Mononuclear cell (primary cell): ENCODE measurements at regions not wholly inside any gene's neighbourhood (a gene's known extent, or its start where the extent isn't known, plus 50 kb on each side); places are given as distances from the start of the nearest gene placed in this dataset.

ENCODE experiments used
- H3K27me3 ChIP-seq: 2 replicates; pipeline ENCODE4 v1.6.0; 2011; ENCODE audit warnings: low read length, control low read depth; ENCODE audit not compliant: insufficient read depth
- H3K4me1 ChIP-seq: 2 replicates; pipeline ENCODE4 v1.5.1; 2011; ENCODE audit warnings: mild to moderate bottlenecking, low read length, control low read depth; ENCODE audit not compliant: insufficient read depth
- H3K4me3 ChIP-seq: 2 replicates; pipeline ENCODE4 v1.5.1; 2011; ENCODE audit warnings: mild to moderate bottlenecking, low read length, moderate library complexity
- H3K9me3 ChIP-seq: 2 replicates; pipeline ENCODE4 v1.5.1; 2011; ENCODE audit warnings: low read depth, mild to moderate bottlenecking, control low read depth, low read length

DNA sequence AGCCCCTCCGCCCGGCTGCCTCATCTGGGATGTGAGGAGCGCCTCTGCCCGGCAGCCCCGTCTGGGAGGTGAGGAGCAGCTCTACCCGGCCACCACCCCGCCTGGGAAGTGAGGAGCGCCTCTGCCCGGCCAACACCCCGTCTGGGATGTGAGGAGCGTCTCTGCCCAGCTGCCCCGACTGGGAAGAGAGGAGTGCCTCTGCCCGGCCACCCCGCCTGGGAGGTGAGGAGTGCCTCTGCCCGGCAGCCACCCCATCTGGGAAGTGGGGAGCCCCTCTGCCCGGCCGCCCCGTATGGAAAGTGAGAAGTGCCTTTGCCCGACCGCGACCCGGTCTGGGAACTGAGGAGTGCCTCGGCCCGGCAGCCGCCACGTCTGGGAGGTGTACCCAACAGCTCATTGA lies 74.3 kb upstream of the TNIP3 start:
- H3K4me3 ChIP-seq, result no peak overlapping the region
- H3K9me3 ChIP-seq, result no peaks in the 10 kb centered on the region
- H3K27me3 ChIP-seq, result no peaks in the 10 kb centered on the region
- no peaks in the 10 kb centered on the region for H3K4me1 ChIP-seq

DNA sequence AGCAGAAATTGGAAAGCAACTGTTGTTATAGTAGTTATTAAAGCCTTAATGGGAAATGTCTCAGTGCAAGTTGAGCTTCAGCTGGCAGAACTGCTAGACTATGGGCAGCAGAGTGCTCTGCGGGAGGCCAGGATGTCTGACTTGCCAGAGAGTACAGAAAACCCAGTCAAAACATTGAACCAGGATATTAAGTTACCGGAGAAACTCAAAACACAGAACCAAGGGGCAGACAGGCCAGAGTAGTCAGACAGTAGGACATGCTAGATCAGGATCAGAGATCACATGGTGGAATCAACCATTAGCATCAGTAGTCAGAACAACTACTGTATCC lies 72.9 kb upstream of the TNIP3 start:
- Histone ChIP-seq H3K9me3 (no peaks in the 10 kb centered on the region), H3K27me3 (no peaks in the 10 kb centered on the region), H3K4me3 (no peak overlapping the region), H3K4me1 (no peaks in the 10 kb centered on the region)

DNA sequence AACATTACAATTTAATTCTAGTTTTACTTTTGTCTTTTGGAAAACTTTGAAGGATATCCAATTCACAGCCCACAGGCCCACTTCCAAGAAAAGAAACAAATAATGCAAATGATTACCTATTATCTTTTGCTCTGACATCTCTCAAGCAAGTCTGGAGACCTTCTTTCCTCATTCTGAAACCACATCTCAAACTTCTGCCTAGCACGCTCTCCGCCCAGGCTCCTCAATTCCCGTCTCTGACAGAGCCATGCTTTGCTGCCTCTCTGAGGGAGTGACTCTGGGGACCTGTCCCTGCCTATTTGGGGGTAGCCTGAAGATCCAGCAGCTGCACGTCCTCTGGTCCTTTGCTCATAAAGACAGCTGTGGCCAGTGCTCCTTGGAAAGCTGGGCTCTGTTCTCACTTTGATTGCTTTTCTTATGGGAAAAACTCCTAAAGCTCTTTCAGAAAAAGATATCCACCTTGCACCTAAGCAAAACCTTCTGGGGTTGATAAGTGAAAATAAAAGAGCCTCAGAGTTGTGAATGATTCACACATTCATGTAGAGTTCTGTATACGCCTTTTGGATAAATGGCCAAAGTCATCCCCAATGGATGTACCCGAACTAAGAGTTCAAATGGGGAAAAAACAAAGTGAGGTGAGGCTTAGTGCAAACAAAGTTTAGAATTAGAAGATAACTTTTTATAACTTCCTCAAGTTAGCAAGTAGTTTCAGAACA lies 72.4 kb upstream of the TNIP3 start:
- no peaks in the 10 kb centered on the region for H3K4me1 ChIP-seq
- no peaks in the 10 kb centered on the region for H3K9me3 ChIP-seq
- H3K4me3 ChIP-seq, result no peak overlapping the region
- H3K27me3 ChIP-seq, result no peaks in the 10 kb centered on the region

DNA sequence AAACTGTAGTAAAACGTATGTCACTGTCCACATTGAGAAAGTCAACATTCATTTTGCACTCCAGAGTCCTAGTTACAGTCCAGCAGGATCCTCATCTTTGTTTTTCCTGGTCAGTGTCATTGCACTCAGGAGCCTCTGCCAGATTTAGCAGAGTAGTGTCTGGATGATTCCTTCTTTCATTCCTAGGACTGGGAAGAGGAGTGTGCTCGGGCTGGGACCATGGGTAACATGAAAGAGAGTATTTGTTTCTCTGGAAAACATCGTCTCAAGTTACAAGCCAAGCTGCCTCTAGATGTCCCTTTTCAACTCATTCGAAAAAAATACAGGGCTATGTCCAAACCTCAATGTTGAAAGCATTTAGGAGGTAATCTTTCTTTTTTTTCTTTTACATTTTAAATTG lies 69.9 kb upstream of the TNIP3 start:
- Histone ChIP-seq H3K4me1 (no peaks in the 10 kb centered on the region), H3K9me3 (no peaks in the 10 kb centered on the region), H3K27me3 (no peaks in the 10 kb centered on the region), H3K4me3 (no peak overlapping the region)

GRCh38 chr4:121229993-121230392 lies 65.9 kb upstream of the TNIP3 start:
- Histone ChIP-seq H3K4me3 (no peak overlapping the region), H3K4me1 (no peaks in the 10 kb centered on the region), H3K27me3 (no peaks in the 10 kb centered on the region), H3K9me3 (no peaks in the 10 kb centered on the region)

- H3K4me1 ChIP-seq, result no peaks in the 10 kb centered on the region
- H3K4me3 ChIP-seq, result no peak overlapping the region
- no peaks in the 10 kb centered on the region for H3K27me3 ChIP-seq
- H3K9me3 ChIP-seq, result no peaks in the 10 kb centered on the region
Measured at GRCh38 chr4:121228848-121229247, 64.7 kb upstream of the TNIP3 start.

GRCh38 chr4:121227341-121227792 lies 63.2 kb upstream of the TNIP3 start:
- H3K27me3 ChIP-seq, result no peaks in the 10 kb centered on the region
- H3K4me3 ChIP-seq, result no peak overlapping the region
- no peaks in the 10 kb centered on the region for H3K4me1 ChIP-seq
- H3K9me3 ChIP-seq, result no peaks in the 10 kb centered on the region

DNA sequence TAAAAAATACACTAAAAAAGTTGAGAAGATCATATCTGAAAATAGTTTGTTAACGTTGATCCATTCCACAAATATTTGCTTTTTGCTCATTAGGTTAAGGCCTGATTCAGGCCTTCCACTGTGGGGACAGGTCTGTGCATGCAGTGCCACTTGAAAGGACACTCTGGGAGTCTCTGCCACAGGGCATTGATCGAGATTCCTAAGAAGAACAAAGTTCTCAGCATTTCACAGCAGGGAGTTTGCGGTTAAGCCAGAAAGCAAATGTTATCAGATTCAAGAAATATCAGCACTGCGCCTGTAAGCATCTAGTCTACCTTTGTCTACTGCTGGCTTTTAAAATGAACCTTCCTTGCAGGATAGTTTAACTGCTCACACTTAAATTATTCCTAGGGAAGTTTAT lies 62.2 kb upstream of the TNIP3 start:
- no peak overlapping the region for H3K4me3 ChIP-seq
- no peaks in the 10 kb centered on the region for H3K9me3 ChIP-seq
- no peaks in the 10 kb centered on the region for H3K27me3 ChIP-seq
- no peaks in the 10 kb centered on the region for H3K4me1 ChIP-seq

DNA sequence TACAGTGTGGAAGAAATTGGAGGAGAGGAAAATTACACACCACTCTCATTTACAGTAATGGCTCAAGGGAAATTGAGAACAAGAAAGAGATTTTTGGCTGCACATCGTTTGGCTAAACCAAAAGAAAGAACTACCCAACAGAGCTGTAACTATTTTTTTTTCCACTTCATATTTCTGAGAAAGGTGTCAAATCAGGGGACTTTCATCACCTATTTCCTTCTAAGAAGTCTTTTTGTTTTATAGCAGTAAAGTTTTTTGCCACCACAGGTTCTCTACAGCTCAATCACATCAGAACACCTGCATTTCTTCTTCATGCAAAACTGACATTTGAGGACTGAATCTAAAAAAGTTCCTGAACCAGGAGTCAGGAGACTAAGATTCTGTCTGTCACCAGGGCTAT lies 57.5 kb upstream of the TNIP3 start:
- Histone ChIP-seq H3K27me3 (no peaks in the 10 kb centered on the region), H3K4me3 (no peak overlapping the region), H3K4me1 (no peaks in the 10 kb centered on the region)

DNA sequence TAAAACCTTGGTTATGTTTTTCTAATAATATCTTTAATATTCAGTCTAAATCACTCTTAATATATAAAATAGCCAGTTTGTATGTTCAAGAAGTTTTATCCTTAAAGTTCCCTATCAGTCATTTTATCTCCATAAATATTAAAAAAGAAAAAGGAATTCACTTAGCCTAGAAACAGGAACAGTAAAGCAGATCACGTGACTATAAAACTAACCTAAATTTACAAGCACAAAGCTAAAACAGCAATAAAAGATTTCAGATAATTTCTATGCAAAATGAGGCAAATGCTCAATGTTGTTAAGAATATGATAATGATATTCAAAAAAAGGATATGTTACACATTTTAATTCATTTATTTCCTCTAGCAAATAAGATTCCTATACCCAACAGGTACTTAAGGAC lies 57.1 kb upstream of the TNIP3 start:
- no peaks in the 10 kb centered on the region for H3K9me3 ChIP-seq
- H3K4me3 ChIP-seq, result no peak overlapping the region
- no peaks in the 10 kb centered on the region for H3K27me3 ChIP-seq
- H3K4me1 ChIP-seq, result no peaks in the 10 kb centered on the region

More for the DNA sequence above, 57.5 kb upstream of the TNIP3 start:
- H3K9me3 ChIP-seq, result no peaks in the 10 kb centered on the region

DNA sequence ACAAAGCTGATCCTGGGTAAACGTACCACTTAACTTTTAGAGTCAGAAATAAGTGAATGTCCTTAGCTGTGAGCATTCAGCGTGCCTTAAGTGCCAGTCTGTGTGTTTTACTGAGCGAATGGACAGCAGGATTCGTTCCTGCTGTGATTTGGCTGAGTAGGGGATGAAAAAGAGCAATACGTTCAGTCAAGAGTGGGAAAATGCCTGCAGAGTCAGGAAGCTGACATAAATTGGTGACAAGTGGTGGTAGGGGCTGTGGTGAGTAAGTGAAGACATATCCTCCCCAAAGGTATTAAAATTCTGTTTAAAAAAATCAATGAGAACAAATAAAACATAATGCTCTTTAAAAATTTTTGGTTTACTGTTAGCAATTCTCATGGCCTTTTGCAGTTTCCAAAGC lies 56.6 kb upstream of the TNIP3 start:
- H3K9me3 ChIP-seq, result no peaks in the 10 kb centered on the region

GRCh38 chr4:121219227-121219626 lies 55.1 kb upstream of the TNIP3 start:
- Histone ChIP-seq H3K27me3 (no peaks in the 10 kb centered on the region), H3K4me1 (no peaks in the 10 kb centered on the region), H3K4me3 (no peak overlapping the region), H3K9me3 (no peaks in the 10 kb centered on the region)

More for the DNA sequence above, 56.6 kb upstream of the TNIP3 start:
- Histone ChIP-seq H3K4me3 (no peak overlapping the region), H3K4me1 (no peaks in the 10 kb centered on the region), H3K27me3 (no peaks in the 10 kb centered on the region)

DNA sequence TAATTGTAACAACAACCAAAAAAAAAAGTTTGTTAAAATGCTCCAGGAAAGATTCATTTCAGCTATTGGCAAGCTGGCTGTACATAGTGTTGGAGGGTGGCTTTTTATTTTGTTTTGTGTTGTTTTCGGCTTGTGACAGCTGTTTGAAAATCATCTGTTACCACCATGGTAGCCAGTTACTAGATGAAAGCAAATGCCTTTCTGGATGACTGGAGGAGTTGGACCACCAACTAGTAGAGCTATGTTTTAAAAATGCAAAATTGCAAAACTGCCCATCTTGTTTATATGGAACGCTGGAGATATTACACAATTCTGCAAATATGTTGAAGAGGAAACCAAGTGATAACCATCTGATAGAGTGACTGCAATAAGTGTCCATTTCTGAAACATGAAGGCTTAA lies 53.2 kb upstream of the TNIP3 start:
- Histone ChIP-seq H3K4me3 (no peak overlapping the region), H3K4me1 (no peaks in the 10 kb centered on the region), H3K27me3 (no peaks in the 10 kb centered on the region), H3K9me3 (no peaks in the 10 kb centered on the region)

GRCh38 chr4:121216461-121216860 lies 52.3 kb upstream of the TNIP3 start:
- Histone ChIP-seq H3K4me1 (no peaks in the 10 kb centered on the region), H3K4me3 (no peak overlapping the region), H3K9me3 (no peaks in the 10 kb centered on the region), H3K27me3 (no peaks in the 10 kb centered on the region)

DNA sequence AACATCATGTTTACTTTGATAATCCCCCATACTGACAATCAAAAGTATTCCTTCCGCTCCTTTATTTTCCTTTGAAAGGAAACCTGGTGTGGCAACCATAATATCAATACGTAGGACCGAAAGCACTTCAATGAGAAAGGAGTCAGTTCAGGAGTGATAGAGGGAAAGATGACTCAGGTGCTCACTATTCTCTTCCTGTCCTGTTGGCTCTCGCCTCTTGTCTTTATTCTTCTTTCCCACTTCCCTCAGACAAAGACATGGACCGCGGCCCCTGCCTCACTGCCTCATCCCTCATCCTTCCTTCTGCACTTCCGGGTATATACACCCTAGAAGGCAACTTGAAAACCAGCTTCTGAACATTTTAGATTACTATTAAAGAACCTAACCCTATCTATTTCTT lies 49.8 kb upstream of the TNIP3 start:
- no peak overlapping the region for H3K4me3 ChIP-seq
- H3K4me1 ChIP-seq, result no peaks in the 10 kb centered on the region
- H3K9me3 ChIP-seq, result no peaks in the 10 kb centered on the region
- no peaks in the 10 kb centered on the region for H3K27me3 ChIP-seq
